ENCODE measurements at regions not wholly inside any gene's neighbourhood (a gene's known extent, or its start where the extent isn't known, plus 50 kb on each side); places are given as distances from the start of the nearest gene placed in this dataset.

- Mint-ChIP-seq H3K36me3 (ENCODE audit: low read depth) (peaks cover 6% of the 10 kb centered on the region; the same call in 1 of the 3 replicates), H3K9me3 (peaks cover 12% of the 10 kb centered on the region), H3K4me1 (peaks cover 11% of the 10 kb centered on the region), H3K4me3 (no peak overlapping the region), H3K27me3 (ENCODE audit: insufficient read depth, low read depth, poor library complexity) (peaks cover 13% of the 10 kb centered on the region), H3K27ac (no peak overlapping the region)
- Histone ChIP-seq H3K4me1 (ENCODE audit: insufficient read depth) (no peaks in the 10 kb centered on the region), H3K9me2 (ENCODE audit: insufficient read depth) (no peaks in the 10 kb centered on the region), H3K27ac (ENCODE audit: low read depth) (no peak overlapping the region), H3K4me3 (no peak overlapping the region), H3K4me2 (no peak overlapping the region), H3K36me3 (ENCODE audit: insufficient read depth) (no peaks in the 10 kb centered on the region), H3F3A (replicated peaks; ENCODE audit: low read depth) (no peaks in the 10 kb centered on the region), H4K20me1 (replicated peaks; ENCODE audit: insufficient read depth) (no peaks in the 10 kb centered on the region), H3K79me2 (replicated peaks; ENCODE audit: insufficient read depth) (no peaks in the 10 kb centered on the region), H3K27me3 (ENCODE audit: insufficient read depth) (no peaks in the 10 kb centered on the region), H2AFZ (no peak overlapping the region)
- ATAC-seq (no peak; the same call in 2 of the 3 replicates), DNase-seq (ENCODE audit: low spot score) (no peak)
- no peak for TF ChIP-seq POLR2AphosphoS5 (IDR thresholded peaks at IDR 0.05; ENCODE audit: low read depth)
- TF ChIP-seq JUNB (IDR thresholded peaks at IDR 0.05; ENCODE audit: unreplicated experiment), result no peak
These were observed 396.6 kb downstream of the NPHP4 start for GRCh38 chr1:5595531-5596170.

GRCh38 chr1:5594056-5594956 is 397.9 kb downstream of the NPHP4 start:
- peaks cover 17% of the 10 kb centered on the region for H3K9me3 Mint-ChIP-seq
- Histone ChIP-seq H3K9me2 (ENCODE audit: insufficient read depth) (no peaks in the 10 kb centered on the region), H3K4me2 (no peak overlapping the region), H3K27me3 (ENCODE audit: insufficient read depth) (no peaks in the 10 kb centered on the region), H4K20me1 (replicated peaks; ENCODE audit: insufficient read depth) (no peaks in the 10 kb centered on the region), H3K4me3 (no peak overlapping the region), H3K27ac (ENCODE audit: low read depth) (no peak overlapping the region), H3K79me2 (replicated peaks; ENCODE audit: insufficient read depth) (no peaks in the 10 kb centered on the region), H3F3A (replicated peaks; ENCODE audit: low read depth) (no peaks in the 10 kb centered on the region), H2AFZ (no peak overlapping the region), H3K36me3 (ENCODE audit: insufficient read depth) (no peaks in the 10 kb centered on the region), H3K4me1 (ENCODE audit: insufficient read depth) (no peaks in the 10 kb centered on the region)
- no peak overlapping the region for H3K4me3 Mint-ChIP-seq
- peaks cover 9% of the 10 kb centered on the region for H3K4me1 Mint-ChIP-seq
- DNase-seq (ENCODE audit: low spot score) (no peak), ATAC-seq (no peak)
- H3K27me3 Mint-ChIP-seq (ENCODE audit: insufficient read depth, low read depth, poor library complexity), result peaks cover 12% of the 10 kb centered on the region
- H3K36me3 Mint-ChIP-seq (ENCODE audit: low read depth), result peaks cover 7% of the 10 kb centered on the region; the same call in 1 of the 3 replicates
- H3K27ac Mint-ChIP-seq, result no peak overlapping the region
- TF ChIP-seq EZH2 (IDR thresholded peaks at IDR 0.05; ENCODE audit: low read depth, unreplicated experiment), result no peak
- no peak for TF ChIP-seq ZNF331 (CRISPR knock-in tag; IDR thresholded peaks at IDR 0.05; ENCODE audit: low read depth)
- TF ChIP-seq ETS1 (IDR thresholded peaks at IDR 0.05), result no peak
- TF ChIP-seq NANOG (IDR thresholded peaks at IDR 0.05; ENCODE audit: borderline replicate concordance), result no peak
- TF ChIP-seq ZNF114 (CRISPR knock-in tag; IDR thresholded peaks at IDR 0.05), result no peak
- no peak for TF ChIP-seq STAT1 (IDR thresholded peaks at IDR 0.05; ENCODE audit: unreplicated experiment)
- TF ChIP-seq REST (IDR thresholded peaks at IDR 0.05; ENCODE audit: unreplicated experiment), result no peak
- TF ChIP-seq CREB1 (CRISPR knock-in tag; IDR thresholded peaks at IDR 0.05; ENCODE audit: low read depth), result no peak
- TF ChIP-seq JUNB (IDR thresholded peaks at IDR 0.05; ENCODE audit: unreplicated experiment), result no peak
- TF ChIP-seq POLR2AphosphoS5 (IDR thresholded peaks at IDR 0.05; ENCODE audit: low read depth), result no peak
